GM21423 (cell line): ENCODE measurements at regions not wholly inside any gene's neighbourhood (a gene's known extent, or its start where the extent isn't known, plus 50 kb on each side); places are given as distances from the start of the nearest gene placed in this dataset.

ENCODE experiments used
- ATAC-seq: cut with Tn5 transposase; IDR thresholded peaks from one replicate; pipeline ENCODE4 v1.9.1; 2021; ENCODE audit warnings: mild to moderate bottlenecking, moderate library complexity; ENCODE audit not compliant: unreplicated experiment

- no peak for ATAC-seq
Observed at GRCh38 chr1:175865041-175865766, 121.8 kb upstream of the TNR start.

- no peak for ATAC-seq
Observed at GRCh38 chr1:175864625-175865024, 121.2 kb upstream of the TNR start.

GRCh38 chr1:175864183-175864582 is 120.8 kb upstream of the TNR start:
- no peak for ATAC-seq

GRCh38 chr1:175863299-175864050 is 120.1 kb upstream of the TNR start:
- ATAC-seq = no peak

GRCh38 chr1:175862408-175862807 is 119.0 kb upstream of the TNR start:
- no peak for ATAC-seq

- no peak for ATAC-seq
Observed at GRCh38 chr1:175861626-175862367, 118.4 kb upstream of the TNR start.

GRCh38 chr1:175857756-175858155 is 114.4 kb upstream of the TNR start:
- ATAC-seq = no peak

GRCh38 chr1:175853681-175854080 is 110.3 kb upstream of the TNR start:
- no peak for ATAC-seq

GRCh38 chr1:175851749-175852148 is 108.4 kb upstream of the TNR start:
- no peak for ATAC-seq

- ATAC-seq = no peak
Observed at GRCh38 chr1:175848329-175848728, 104.9 kb upstream of the TNR start.

- ATAC-seq = no peak
Observed at GRCh38 chr1:175845985-175846384, 102.6 kb upstream of the TNR start.

GRCh38 chr1:175845338-175845737 is 101.9 kb upstream of the TNR start:
- ATAC-seq = no peak

GRCh38 chr1:175844877-175845276 is 101.5 kb upstream of the TNR start:
- no peak for ATAC-seq

GRCh38 chr1:175842550-175842949 is 99.2 kb upstream of the TNR start:
- no peak for ATAC-seq

- no peak for ATAC-seq
Observed at GRCh38 chr1:175841738-175842187, 98.4 kb upstream of the TNR start.

- ATAC-seq = no peak
Observed at GRCh38 chr1:175840787-175841186, 97.4 kb upstream of the TNR start.

GRCh38 chr1:175839779-175840669 is 96.6 kb upstream of the TNR start:
- ATAC-seq = no peak

- ATAC-seq = no peak
Observed at GRCh38 chr1:175834597-175834996, 91.2 kb upstream of the TNR start.

- ATAC-seq = no peak
Observed at GRCh38 chr1:175833951-175834350, 90.6 kb upstream of the TNR start.

- no peak for ATAC-seq
Observed at GRCh38 chr1:175833502-175833901, 90.1 kb upstream of the TNR start.

- no peak for ATAC-seq
Observed at GRCh38 chr1:175830500-175830899, 87.1 kb upstream of the TNR start.
